Neural progenitor cell (in vitro differentiated cells): ENCODE measurements at regions not wholly inside any gene's neighbourhood (a gene's known extent, or its start where the extent isn't known, plus 50 kb on each side); places are given as distances from the start of the nearest gene placed in this dataset.

Source experiments
- EZH2 ChIP-seq: fragments of 200-600 bp; sonication (generic); IDR thresholded peaks from 2 replicates; pipeline ENCODE4 v1.6.1; 2017; ENCODE audit warnings: antibody characterized with exemption, mild to moderate bottlenecking, moderate library complexity
- EZH2phosphoT487 ChIP-seq: fragments of 200-600 bp; sonication (generic); IDR thresholded peaks from 2 replicates; pipeline ENCODE4 v1.6.1; 2017; ENCODE audit warnings: antibody characterized with exemption
- TF ChIP-seq, protein P1 (sequence below): fragments of 200-600 bp; sonication (generic); IDR thresholded peaks from 2 replicates; pipeline ENCODE4 v1.5.1; 2017; ENCODE audit warnings: antibody characterized with exemption, mild to moderate bottlenecking

DNA sequence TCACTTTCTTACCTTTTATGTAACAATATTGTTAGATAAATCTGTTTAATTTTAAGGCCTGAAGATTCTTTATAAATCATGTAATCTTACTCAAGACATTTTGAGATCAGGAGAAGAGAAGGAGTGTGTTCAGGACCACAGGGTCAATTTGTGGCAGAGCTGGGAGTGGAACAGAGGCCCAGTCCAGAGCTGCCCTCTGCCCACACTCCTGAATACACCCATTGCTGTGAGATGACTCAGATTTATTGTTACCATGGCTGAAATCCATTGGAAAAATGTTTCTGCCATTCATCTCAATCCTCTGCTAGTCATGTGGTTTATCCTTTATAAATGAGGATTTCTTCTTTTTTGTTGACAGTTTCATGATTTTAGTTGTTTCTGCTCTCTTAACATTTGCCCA is 100.5 kb upstream of the STXBP6 start:
- TF ChIP-seq, protein P1, sequence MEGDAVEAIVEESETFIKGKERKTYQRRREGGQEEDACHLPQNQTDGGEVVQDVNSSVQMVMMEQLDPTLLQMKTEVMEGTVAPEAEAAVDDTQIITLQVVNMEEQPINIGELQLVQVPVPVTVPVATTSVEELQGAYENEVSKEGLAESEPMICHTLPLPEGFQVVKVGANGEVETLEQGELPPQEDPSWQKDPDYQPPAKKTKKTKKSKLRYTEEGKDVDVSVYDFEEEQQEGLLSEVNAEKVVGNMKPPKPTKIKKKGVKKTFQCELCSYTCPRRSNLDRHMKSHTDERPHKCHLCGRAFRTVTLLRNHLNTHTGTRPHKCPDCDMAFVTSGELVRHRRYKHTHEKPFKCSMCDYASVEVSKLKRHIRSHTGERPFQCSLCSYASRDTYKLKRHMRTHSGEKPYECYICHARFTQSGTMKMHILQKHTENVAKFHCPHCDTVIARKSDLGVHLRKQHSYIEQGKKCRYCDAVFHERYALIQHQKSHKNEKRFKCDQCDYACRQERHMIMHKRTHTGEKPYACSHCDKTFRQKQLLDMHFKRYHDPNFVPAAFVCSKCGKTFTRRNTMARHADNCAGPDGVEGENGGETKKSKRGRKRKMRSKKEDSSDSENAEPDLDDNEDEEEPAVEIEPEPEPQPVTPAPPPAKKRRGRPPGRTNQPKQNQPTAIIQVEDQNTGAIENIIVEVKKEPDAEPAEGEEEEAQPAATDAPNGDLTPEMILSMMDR = no peak
- TF ChIP-seq EZH2 = no peak
- TF ChIP-seq EZH2phosphoT487 = no peak
